HG03066 (cell line): ENCODE measurements at regions not wholly inside any gene's neighbourhood (a gene's known extent, or its start where the extent isn't known, plus 50 kb on each side); places are given as distances from the start of the nearest gene placed in this dataset.

ENCODE experiments used
- ATAC-seq: cut with Tn5 transposase; IDR thresholded peaks from one replicate; pipeline ENCODE4 v1.9.1; 2021; ENCODE audit warnings: low read depth; ENCODE audit not compliant: unreplicated experiment

DNA sequence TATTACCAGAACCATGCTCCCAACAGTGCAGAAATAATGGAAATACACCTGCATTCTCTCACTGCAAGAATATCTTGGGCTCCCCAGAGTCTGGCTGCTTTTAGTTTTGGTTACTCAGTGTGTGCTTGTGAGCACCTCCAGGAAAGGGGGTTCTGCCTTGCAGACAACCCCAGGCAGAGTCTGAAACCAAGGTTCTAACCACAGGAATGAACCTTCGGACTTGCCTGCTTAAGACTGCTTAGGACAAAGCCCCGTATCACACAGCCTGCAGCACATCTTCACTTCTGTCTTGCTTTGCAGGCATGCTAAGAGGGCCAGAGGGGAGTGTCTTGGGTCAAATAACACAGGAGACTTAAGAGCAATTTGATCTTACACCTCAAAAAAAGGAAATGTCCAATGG lies 94.8 kb upstream of the SPATA31C2 start:
- no peak for ATAC-seq

DNA sequence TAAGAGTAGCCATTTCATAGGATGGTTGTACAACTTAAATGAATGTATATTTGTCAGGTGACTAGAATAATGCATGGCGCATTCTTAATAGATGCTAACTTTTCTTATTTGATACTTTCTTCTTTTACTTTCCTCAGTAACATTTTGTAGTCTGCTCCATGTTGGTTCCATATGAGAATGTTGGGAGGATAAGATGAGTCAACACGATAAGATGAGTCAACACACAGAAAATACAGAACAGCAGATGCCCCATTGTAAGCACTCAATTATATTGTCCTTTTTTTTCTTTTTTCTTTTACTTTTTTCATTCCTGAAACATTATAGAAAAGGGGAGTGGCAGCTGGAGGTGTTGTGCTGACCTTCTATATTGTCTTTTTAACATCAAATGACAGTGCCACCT lies 92.3 kb upstream of the SPATA31C2 start:
- no peak for ATAC-seq

DNA sequence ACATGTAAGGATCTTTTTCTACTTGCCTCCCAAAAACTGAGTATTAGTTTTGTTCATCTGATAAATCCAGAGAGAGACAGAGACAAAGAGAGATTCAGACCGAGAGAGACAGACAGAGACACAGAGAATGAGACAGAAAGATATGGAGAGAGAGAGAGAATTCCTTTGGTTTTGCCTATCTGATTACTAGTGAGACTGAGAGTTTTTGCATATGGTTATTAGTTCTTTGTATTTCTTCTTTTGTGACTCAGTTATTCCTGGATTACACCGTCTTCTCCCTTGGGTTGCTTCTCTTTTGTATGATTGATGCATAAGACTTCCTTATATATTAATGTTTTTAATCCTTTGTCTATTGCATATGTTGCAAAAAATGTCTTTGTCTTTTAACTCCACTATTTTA lies 91.2 kb upstream of the SPATA31C2 start:
- no peak for ATAC-seq

- no peak for ATAC-seq
Measured at GRCh38 chr9:88224938-88225337, 86.7 kb upstream of the SPATA31C2 start.

DNA sequence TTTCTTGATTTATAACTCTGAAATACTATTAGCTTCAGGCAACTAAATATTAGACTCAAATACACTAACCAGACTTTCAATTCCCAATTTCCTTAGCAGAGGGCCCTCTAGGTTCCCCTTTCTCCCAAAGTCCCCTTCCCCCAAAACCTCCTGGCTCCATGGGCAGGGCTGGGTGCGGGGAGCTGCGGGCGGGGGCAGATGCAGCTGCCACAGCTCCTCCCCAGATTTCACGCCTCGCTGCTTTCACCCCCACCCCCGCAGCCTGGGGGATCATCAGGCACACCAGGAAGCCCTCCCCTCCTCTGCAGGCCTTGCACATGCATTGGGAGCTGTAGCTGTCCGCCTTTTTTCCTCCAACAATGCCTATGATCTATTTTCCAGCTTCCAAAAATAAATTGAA lies 82.8 kb upstream of the SPATA31C2 start:
- ATAC-seq, result no peak

DNA sequence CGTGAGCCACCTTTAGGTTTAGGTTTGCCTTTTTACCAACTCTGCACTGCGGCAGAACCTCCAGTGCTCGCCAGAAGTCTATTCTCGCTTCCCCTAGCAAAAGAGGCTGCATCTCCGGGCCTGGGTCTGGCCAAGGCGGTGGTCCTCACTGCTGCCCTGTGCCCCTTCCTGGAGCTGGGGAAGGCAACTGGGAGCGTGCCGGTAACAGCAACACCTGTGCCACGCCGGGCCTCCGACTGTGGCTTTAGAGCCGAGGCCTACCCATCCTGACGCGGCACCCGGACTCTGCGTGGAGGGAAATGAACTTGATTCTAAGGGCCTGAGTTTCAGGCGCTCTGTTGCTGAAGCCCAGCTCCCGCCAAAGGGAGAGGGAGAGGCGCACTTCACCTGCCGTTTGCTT lies 82.4 kb upstream of the SPATA31C2 start:
- no peak for ATAC-seq

GRCh38 chr9:88219601-88220000 lies 81.3 kb upstream of the SPATA31C2 start:
- no peak for ATAC-seq

DNA sequence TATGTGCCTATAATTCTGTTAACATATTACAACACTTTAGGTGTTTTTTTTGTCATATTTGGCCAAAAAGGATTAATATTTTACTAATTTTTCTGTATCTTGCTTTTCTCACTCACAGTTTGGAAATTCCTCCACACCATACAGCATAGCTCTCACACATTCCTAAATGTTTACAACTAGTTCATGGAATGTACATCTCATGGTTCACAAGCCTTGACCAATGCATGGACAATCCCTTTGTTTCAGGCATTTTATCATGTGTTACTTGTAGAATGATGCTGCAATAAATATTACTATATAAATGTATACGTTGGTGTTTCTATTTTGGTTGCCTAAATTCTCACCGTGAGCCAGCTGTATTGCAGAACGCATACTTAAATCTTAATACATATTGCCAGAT lies 80.5 kb upstream of the SPATA31C2 start:
- no peak for ATAC-seq

DNA sequence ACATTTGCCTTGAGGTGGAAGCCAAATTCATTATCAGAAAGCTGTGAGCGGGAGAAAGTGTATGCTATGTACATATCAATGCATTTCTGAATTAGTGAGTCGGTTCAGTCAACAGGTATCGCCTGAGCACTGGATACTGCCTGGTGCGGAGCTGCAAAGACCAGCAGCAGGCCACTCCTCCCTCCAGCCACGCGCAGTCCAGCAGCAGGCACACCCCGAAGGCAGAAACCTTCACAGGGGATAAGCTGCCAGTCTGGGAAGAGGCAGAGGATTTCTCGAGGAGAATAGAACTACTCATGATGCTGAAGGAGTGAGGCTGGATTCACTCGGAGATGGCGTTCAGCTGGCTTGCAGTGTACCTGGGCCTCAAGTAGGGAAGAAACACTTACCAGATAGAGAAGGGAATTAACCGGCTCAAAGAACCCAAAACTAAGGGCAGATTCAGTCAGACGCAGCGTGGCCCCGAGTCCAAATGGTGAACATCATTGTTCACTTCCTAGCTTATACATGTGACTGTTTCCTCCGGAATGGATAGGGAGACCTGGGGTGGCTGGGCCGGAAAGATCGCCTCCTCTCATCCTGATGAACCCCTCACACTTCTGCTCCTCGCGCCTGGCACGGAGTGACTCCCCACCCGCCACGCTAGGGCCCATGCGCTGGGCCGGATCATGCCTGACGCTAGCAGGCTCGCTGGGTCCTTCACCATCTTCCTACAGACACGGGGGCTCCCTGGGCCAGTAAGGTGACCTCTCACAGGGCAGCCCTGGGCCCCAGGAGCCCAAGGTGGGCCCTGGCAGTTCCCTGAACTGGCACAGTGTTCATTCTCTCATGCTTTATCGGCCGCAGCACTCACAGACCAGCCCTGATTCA lies 78.1 kb upstream of the SPATA31C2 start:
- no peak for ATAC-seq

- ATAC-seq, result no peak
Measured at GRCh38 chr9:88215196-88216125, 77.2 kb upstream of the SPATA31C2 start.

- ATAC-seq, result no peak
Measured at GRCh38 chr9:88202321-88202720, 64.0 kb upstream of the SPATA31C2 start.

- no peak for ATAC-seq
Measured at GRCh38 chr9:88198341-88198807, 60.1 kb upstream of the SPATA31C2 start.

GRCh38 chr9:88197781-88198340 lies 59.6 kb upstream of the SPATA31C2 start:
- ATAC-seq, result no peak

- no peak for ATAC-seq
Measured at GRCh38 chr9:88197016-88197415, 58.7 kb upstream of the SPATA31C2 start.

DNA sequence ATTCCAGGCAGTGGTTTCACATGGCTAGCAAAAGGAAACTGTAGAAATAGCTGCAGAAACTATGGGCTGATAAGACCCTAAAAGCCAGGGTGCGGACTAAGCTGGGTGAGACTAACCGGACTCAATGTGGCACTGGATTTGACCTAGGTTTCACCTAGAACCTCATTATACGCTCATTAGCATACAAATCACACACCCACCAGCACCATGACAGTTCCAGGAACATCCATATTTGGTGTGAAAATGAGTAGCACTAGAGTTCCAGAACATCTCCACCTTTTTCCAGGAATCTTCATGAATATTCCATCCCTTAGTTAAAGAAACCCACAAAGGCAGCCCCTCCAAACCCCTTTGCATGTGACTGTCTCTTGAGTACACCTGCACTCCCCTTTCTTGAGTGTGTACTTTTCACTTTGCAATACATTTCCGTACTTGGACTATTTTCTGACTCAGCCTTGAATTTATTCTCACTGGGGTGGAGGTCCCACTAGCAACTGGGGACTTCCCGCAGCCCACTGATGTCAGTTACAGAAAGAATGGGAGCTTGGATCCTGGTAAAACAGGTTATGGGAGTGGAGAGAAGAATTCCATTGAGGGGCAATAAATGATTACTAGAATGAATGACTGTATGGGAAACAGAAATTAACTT lies 58.0 kb upstream of the SPATA31C2 start:
- no peak for ATAC-seq

DNA sequence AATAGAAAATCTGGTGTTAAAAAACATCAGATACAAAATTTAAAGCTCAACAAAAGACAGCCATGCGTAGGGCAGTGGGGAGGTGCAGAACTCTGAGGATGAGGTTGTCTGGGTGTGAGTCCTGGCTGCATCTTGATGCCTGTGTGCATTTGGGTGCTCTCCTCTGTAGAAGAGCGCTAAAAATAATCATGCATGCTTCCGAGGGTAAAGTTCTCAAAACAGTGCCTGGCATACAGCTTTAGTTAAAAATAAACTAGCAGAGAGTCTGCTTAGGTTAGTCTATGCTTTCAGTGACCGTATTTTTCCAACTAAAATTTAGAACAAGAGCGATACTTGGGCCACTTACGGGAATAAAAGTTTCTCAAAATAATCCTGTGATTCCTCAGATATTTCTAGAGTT lies 55.5 kb upstream of the SPATA31C2 start:
- ATAC-seq, result no peak

DNA sequence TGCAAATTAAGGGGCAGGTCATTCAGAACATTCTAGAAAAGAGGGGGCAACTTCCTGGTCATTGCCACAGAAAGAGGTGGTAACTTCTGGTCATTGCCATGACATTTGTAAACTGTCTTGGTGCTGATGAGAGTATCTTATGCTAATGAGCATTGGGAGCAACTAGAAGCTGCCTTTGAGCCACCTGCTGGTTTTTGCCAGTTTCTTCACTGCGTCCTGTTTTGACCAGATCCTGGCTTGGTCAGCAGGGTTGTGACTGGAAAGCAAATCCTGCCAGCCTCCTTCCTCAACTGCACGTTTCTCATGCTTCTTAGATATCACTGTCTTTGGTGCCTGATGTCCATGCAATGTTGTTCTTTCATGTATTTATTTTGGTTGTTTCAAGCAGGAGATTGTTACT lies 53.2 kb upstream of the SPATA31C2 start:
- no peak for ATAC-seq

DNA sequence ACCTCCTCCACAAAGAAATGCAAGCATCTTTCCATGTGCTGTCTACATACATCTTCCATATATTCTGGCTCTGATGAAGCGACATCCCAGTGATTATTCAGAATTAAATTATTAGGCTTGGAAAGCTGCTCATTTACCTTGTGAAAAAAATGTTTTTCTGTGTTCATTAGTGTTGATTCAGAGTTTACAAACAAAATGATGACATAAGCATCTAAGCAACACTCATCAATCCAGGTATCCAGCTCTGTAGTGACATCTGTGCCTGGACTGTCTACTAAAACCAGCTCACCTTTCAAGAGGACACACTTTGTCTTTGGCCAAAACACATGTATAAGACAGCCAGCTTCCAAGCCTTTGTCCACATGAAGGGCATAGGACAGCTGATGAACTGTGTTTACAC lies 51.1 kb upstream of the SPATA31C2 start:
- ATAC-seq, result no peak
